ENCODE measurements at regions not wholly inside any gene's neighbourhood (a gene's known extent, or its start where the extent isn't known, plus 50 kb on each side); places are given as distances from the start of the nearest gene placed in this dataset.
"Not testable (repeated sequence)": the region's sequence is repeated elsewhere in the genome, so short reads cannot be mapped to it uniquely, and the experiment has no call there.

DNA sequence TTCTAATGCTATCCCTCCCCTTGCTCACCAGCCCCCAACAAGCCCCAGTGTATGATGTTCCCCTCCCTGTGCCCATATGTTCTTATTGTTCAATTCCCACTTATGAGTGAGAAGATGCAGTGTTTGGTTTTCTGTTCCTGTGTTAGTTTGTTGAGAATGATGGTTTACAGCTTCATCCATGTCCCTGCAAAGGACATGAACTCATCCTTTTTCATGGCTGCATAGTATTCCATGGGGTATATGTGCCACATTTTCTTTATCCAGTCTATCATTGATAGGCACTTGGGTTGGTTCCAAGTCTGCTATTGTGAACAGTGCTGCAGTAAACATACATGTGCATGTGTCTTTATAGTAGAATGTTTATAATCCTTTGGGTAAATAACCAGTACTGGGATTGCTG is 480.2 kb upstream of the PTCHD4 start:
- H3K27ac ChIP-seq, H3K4me3 ChIP-seq: not testable (repeated sequence)

DNA sequence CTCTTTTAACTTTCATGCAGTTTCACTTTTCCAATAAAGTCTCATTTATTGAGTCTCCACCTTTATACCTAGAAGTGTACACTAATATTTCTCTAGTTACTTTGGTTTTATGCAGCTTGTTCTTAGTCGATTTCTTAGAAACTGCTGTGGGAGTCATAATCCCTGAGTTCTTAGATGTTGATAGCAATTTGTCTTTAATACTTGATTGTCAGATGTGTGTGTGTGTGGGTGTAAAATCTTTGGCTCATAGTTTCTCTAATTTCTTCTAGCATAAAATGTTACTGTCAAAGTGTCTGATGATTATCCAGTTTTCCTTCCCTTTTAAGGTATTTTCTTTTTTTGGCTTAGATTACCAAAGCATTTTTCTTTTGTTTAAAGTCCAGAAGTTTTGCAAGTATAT is 473.8 kb upstream of the PTCHD4 start:
- Histone ChIP-seq H3K27ac (no peak overlapping the region), H3K4me3 (no peak overlapping the region)

DNA sequence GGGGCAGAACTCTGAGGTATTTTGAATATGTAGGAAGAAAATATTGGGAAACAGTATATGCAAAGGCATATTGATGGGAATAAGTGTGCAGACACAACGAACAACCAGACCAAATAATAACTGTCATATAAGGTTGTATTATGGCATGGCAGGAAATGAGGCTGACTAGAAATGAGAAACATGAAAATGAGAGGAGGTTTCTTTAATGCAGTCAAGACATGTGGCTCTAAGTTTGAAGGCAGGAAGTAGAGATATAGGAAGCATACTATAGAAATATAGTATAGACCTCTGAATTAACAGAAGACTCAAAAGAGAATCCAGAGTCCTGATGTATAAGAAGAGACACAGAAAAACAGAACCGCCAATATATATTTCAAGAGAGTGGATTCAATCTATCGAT is 459.7 kb upstream of the PTCHD4 start:
- H3K27ac ChIP-seq: no peak overlapping the region
- no peak overlapping the region for H3K4me3 ChIP-seq

DNA sequence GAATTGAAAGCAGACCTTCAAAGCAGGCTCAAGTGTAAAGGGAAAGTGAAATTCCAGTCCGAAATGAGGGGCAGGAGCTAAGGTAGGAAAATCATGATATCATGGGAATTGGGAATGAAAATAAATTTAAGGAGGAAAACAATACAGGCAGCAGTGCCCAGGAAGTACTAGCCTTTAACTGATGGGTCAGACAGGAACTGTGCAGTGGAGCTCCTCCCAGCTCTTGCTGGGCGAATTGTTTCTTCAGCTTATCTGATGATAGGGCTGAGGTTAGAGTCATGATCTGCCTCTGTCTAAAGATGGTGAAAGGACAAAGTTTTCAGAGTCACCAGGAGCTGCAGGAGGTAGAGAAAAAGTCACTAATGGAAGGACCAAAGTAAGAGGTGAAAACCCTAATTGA is 457.9 kb upstream of the PTCHD4 start:
- H3K27ac ChIP-seq: no peak overlapping the region
- H3K4me3 ChIP-seq: no peak overlapping the region

DNA sequence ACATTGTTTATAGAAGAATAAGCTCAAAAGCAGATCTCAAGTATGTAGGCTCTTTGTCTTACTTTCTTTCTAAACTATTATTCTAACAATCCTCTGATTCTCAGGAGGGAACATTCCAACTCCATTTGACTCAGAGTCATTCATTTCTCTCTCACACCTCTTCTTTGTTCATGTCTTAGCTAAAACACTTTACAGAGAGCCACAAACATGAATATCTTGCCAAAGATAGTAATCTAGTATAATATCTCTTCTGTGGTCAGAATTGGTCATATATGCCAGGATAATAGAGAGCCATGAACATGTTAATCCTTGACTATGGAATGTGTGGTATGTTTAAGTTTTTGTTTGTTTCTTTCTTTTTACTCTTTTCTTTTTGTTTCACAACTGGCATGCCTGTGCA is 456.0 kb upstream of the PTCHD4 start:
- H3K4me3 ChIP-seq: no peak overlapping the region
- H3K27ac ChIP-seq: no peak overlapping the region

DNA sequence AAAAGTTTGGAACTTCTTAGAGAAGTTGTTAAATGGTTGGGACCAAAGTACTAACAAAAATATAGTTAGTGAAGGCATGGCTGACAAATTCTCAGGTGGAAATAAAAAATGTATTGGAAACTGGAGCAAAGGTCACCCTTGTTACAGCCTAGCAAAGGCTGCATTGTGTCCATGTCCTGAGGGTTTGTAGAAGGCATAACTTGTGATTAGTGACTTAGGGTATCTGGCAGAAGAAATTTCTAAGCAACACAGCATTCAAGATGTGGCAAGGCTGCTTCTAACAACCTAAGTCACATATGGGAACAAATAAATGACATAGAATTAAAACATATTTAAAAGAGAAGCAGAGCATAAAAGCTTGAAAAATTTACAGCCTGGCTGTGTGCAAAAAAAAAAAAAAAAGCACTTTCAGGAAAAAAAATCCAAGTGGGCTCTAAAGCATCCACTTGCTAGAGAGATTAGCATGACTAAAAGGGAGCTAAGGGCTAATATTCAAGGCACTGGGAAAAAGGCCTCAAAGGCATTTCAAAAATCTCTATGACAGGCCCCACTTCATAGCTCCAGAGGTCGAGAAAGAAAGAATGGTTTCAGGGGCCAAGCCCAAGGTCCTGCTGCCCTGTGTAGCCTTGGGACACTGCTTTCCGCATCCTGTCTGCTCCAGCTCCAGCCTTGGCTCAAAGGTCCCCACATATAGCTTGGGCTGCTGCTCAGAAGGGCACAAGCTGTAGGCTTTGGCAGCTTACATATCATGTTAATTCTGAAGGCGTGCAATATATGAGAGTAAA is 453.2 kb upstream of the PTCHD4 start:
- Histone ChIP-seq H3K27ac (no peak overlapping the region), H3K4me3 (no peak overlapping the region)

DNA sequence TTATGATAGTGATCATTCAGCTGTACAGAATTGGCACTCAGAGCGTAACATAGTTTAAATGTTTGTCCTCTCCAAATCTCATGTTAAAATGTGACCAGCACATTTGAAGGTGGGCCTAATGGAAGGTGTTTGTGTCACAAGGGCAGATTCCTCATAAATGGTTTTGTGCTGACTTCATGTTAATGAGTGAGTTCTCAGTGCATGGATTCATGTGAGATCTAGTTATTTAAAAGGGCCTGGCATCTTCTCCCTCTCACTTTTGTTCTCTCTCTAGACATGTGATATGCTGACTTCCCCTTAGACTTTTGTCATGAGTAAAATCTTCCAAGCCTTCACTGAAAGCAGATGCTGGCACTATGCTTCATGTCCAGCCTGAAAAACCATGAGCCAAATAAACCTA is 452.4 kb upstream of the PTCHD4 start:
- H3K27ac ChIP-seq: no peak overlapping the region
- no peak overlapping the region for H3K4me3 ChIP-seq

DNA sequence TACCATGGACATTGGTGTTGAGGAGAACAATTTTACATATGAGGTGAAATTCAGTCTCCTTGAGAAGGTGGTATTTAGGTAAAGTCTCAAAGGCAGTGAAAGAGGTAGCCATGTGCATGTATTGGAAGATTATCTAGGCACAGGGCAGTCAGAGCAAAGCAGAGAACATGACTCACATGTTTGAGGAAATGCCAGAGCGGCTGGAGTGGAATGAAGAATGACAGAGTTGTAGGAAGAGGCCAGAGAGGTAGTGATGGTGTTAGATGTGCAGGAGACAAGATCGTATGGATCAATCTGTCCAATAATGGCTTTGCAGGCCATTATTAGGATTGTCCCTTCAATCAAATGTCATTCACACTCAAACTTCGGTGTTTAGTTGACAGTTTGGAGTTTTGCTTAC is 449.4 kb upstream of the PTCHD4 start:
- Histone ChIP-seq H3K27ac (no peak overlapping the region), H3K4me3 (no peak overlapping the region)

DNA sequence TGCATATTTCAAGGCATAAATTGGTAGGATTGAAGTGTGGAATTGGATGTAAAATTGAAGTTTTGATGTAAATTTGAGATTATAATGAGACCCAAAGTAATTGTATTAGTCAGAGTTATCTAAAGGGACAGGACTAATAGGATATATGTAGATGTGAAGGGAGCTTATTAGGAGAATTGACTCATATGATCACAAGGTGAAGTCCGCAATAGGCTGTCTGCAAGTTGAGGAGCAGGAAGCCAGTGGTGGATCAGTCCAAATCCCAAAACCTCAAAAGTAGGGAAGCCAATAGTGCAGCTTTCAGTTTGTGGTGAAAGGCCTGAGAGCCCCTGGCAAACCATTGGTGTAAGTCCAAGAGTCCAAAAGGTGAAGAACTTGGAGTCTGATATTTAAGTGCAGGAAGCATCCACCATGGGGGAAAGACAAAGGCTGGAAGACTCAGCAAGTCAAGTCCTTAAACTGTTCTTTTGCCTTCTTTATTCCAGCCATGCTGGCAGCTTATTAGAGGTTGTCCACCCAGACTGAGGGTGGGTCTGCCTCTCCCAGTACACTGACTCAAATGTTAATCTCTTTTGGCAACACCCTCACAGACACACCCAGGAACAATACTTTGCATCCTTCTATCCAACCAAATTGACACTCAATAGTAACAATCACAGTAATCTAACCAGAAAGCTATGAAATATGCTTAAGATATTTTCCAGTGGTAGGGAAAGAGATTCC is 442.6 kb upstream of the PTCHD4 start:
- no peak overlapping the region for H3K27ac ChIP-seq
- no peak overlapping the region for H3K4me3 ChIP-seq

DNA sequence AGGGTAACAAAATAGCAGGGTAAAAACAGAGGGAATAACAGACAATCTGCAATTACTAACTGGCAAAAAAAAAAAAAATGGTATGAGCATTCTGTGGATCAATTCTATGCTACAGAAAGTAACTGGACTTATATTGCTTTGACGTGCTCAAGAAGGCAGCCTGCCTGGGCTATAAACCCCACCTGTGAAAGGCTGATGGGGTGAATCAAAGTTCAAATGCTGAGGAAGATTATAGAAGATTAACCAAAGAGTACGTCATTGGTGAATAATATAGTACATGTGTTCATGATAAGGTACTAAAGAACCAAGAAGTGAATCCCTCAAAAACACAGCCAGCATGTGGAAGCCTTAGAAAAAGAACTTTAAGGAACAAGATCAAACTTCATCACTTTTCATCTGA is 441.9 kb upstream of the PTCHD4 start:
- H3K4me3 ChIP-seq: no peak overlapping the region

DNA sequence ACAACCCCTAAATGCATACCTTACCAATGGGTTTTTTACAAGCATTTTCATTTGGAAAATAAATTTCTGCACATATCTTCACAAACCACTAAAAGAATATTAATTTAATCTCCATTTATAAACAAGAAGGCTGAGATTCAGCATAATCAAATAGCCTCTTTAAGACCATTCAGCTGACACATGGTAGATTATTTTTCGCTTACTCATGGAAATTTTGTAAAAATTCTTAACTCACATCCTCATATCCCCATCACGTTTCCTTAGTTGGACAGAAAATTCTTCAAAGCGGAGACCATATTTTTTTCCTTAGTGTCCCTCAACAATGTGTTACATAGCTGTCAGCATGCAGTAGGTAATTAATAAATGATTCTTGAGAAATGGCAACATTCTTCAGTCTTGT is 439.6 kb upstream of the PTCHD4 start:
- H3K27ac ChIP-seq: no peak overlapping the region
- H3K4me3 ChIP-seq: no peak overlapping the region

More for the DNA sequence above, 441.9 kb upstream of the PTCHD4 start:
- H3K27ac ChIP-seq: no peak overlapping the region

DNA sequence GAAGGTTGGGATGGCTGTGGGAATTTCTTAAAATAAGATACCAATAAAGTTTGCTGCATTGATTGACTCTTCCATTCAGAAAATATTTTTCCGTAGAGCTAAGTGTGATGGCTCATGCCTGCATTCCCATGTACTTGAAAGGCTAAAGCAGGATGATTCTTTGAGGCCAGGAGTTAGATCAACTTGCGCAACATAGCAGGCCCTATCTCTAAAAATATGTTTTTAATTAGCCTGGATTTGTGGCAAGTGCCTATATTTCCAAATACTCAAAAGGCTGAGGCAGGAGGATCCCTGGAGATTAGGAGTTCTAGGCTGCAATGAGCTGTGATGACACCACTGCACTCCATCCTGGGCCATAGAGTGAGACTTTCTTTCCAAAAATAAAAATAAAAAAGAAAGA is 431.2 kb upstream of the PTCHD4 start:
- Histone ChIP-seq H3K4me3 (no peak overlapping the region), H3K27ac (no peak overlapping the region)

DNA sequence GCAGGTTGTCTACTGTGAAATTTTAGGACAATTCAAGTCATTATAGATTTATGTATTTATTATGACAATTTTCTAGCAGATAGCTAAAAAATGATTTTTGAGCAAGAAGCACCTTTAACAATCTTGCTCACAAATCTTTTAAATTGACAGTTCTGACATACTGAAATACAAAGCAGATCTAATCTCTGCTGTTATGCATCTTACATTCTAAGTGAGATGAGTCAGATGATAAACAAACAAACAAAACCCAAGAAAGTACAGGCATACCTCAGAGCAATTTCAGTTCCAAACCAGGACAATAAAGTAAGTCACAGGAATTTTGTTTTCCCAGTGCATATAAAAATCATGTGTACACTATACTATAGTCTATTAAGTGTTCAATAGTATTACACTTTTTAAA is 430.7 kb upstream of the PTCHD4 start:
- Histone ChIP-seq H3K4me3 (no peak overlapping the region), H3K27ac (no peak overlapping the region)

DNA sequence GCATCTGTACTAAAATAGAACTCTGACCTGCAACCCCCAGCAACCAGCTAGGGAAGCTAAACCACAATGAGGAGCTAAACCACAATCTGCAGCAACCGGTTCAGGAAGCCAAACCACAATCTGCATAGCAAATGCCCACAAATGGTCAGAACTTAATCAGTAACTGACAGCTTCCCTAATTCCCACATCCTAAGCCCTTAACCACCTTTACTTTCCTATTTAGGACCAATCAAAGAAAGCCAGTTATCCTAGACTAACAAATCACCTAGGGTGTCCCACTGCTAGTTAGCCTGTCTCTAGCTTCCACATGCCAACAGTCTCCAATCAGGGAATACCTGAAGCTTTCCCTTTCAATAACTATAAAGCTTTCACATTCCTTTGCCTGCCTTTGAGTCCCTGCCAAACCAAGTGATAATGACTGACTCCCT is 424.6 kb upstream of the PTCHD4 start:
- H3K27ac ChIP-seq: no peak overlapping the region
- H3K4me3 ChIP-seq: no peak overlapping the region

DNA sequence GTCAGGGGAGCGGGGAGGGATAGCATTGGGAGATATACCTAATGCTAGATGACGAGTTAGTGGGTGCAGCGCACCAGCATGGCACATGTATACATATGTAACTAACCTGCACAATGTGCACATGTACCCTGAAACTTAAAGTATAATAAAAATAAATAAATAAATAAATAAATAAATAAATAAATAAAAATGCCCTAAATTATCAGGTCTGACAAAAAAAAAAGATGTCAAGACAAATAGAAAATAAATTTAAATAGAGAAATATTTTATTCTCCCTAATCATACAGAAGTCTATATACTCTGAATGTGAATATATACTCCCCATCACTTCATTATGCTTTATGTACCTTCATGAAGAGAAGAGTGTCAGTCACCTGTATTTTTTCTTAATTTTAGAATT is 420.0 kb upstream of the PTCHD4 start:
- not testable (repeated sequence) for H3K4me3 ChIP-seq, H3K27ac ChIP-seq

DNA sequence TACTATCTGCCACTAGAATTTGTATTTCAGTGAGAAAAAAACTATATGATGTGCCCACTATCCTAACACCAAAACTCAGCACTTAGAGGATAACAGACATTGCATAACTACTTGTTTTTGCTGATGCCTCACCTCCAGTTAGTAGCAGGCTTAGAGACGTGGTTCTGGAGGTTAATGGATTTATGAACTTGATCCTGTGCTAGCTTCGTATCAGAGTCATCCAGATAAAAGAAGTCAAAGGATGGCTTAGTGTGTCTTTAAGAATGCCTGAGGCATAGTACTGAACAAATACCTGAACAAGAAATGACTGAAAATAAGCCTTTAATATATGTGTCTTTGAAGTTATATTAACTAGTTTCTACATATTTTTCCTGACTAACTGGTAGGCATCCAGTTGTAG is 414.9 kb upstream of the PTCHD4 start:
- Histone ChIP-seq H3K27ac (no peak overlapping the region), H3K4me3 (no peak overlapping the region)

DNA sequence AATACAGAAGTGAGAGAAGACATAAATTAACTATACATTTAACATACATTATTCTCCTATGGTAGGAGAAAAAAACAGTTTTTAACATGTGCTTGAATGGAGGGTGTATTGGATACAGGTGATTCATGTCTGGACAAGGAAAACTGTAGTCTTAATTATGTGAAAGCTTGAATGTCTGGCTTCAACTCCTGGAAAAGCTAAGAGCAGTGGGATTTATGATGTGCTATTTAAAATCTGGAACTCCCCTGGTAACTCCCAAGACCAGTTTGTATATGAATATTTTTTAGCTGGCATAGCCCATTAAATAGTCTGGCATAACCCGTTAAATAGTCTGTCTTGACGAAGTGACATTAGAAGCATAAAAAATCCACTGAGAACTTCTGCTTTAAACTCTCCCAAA is 410.0 kb upstream of the PTCHD4 start:
- Histone ChIP-seq H3K4me3 (no peak overlapping the region), H3K27ac (no peak overlapping the region)

DNA sequence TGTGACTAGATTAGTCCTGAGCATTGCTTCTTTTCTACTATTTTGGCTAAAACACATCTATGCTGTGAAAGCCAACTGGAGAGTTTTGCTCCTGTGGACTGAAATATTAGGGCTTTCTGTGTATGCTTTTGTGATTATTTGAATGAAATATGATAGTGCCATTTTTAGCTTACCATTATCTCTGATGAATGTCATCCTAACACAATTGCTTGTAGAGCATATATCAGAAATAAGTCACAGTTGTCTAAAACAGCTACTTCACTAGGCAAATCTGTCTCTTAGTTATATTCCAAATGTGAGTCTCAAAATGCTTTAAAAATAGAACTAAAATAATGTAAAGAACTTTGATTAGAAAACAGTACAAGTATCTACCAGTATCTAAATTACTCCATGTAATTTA is 401.4 kb upstream of the PTCHD4 start:
- Histone ChIP-seq H3K4me3 (no peak overlapping the region), H3K27ac (no peak overlapping the region)

DNA sequence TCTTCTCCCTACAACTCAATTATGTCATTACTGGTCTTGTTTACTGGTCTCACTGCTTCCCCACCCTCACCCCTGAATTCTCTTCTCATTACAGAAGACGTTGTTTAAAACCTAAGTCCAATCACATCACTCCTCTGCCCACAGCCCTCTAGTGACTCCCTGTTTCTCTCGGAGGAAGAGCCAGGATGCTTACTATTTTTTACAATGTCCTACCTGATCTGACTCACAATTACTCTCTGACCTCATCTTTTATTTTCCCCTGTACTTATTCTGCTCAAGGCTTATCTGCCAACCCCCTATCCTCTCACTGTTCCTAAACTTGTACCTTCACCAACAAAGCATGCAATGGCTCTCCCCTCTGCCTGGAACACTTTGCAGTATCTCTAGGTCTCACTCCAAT is 400.4 kb upstream of the PTCHD4 start:
- Histone ChIP-seq H3K27ac (no peak overlapping the region), H3K4me3 (no peak overlapping the region)

DNA sequence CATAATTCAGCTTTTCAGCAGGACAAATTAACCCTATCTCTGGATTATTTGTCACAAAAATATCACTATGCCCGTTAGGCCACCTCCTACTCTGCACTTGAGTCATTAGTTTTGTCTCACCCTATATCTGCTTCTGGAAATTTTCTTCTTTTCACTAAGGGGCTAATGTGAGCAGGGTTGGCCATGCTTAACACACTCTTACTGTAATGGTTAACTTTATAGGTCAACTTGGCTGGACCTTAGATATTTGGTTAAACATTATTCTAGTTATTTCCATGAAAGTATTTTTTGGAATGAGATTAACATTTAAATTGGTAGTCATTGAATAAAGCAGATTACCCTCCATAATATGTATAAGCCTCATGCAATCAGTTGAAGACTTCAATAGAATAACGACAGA is 394.6 kb upstream of the PTCHD4 start:
- Histone ChIP-seq H3K27ac (no peak overlapping the region), H3K4me3 (no peak overlapping the region)

DNA sequence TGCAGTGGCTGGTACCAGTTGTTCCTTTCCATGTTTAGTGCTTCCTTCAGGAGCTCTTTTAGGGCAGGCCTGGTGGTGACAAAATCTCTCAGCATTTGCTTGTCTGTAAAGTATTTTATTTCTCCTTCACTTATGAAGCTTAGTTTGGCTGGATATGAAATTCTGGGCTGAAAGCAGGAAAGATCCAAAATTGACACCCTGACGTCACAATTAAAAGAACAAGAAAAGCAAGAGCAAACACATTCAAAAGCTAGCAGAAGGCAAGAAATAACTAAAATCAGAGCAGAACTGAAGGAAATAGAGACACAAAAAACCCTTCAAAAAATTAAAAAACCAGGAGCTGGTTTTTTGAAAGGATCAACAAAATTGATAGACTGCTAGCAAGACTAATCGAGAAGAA is 382.4 kb upstream of the PTCHD4 start:
- H3K4me3 ChIP-seq: not testable (repeated sequence)

DNA sequence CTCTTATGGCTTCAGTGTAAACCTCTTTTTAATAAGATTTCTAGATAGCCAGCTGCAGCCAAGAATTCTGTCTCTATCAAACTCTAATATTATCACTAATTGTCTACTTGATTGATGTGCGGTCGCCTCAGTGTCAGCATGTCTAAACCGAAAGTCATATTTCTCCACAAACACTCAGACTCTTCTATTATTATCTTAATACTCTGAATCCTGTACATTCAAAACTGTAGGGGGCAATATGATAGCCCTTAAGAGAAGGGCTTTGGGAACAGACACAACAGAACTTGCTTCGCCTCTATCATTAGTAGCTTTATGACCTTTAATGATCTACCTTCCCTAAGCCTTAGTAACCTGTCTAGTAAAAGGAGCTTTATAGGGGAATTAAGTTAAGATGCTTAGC is 379.7 kb upstream of the PTCHD4 start:
- Histone ChIP-seq H3K27ac (no peak overlapping the region), H3K4me3 (no peak overlapping the region)

More for the DNA sequence above, 382.4 kb upstream of the PTCHD4 start:
- H3K27ac ChIP-seq: not testable (repeated sequence)

All from skin epidermis (tissue), 12 donors.